T-helper 17 cell (primary cell): ENCODE measurements at regions not wholly inside any gene's neighbourhood (a gene's known extent, or its start where the extent isn't known, plus 50 kb on each side); places are given as distances from the start of the nearest gene placed in this dataset.
"Not testable (repeated sequence)": the region's sequence is repeated elsewhere in the genome, so short reads cannot be mapped to it uniquely, and the experiment has no call there.

Source experiments
- ATAC-seq: fragments of 150-1000 bp; cut with Tn5 transposase; 2 replicates; pipeline ENCODE4 v1.10.0; 2021; ENCODE audit warnings: mild to moderate bottlenecking, moderate library complexity
- DNase-seq, 3 donors: peaks; one replicate each; pipeline versions ENCODE4 v3.0.0 to v3.0.0-alpha.2; 2020 to 2021
- H3K9me3 ChIP-seq: one replicate; pipeline ENCODE4 v1.7.0; 2013; ENCODE audit warnings: low read length, mild to moderate bottlenecking; ENCODE audit not compliant: control insufficient read depth, poor library complexity, severe bottlenecking
- H3K27ac Mint-ChIP-seq: one replicate; pipeline ENCODE4 v1.8.0; 2022; ENCODE audit warnings: mild to moderate bottlenecking, moderate library complexity, mixed read lengths
- H3K27me3 Mint-ChIP-seq: one replicate; pipeline ENCODE4 v1.8.0; 2022; ENCODE audit warnings: mixed read lengths
- H3K36me3 Mint-ChIP-seq: one replicate; pipeline ENCODE4 v1.8.0; 2022; ENCODE audit warnings: low read depth, mixed read lengths
- H3K4me1 Mint-ChIP-seq: one replicate; pipeline ENCODE4 v1.8.0; 2022; ENCODE audit warnings: mild to moderate bottlenecking, mixed read lengths
- H3K4me3 Mint-ChIP-seq: one replicate; pipeline ENCODE4 v1.8.0; 2022; ENCODE audit warnings: mild to moderate bottlenecking, moderate library complexity, mixed read lengths

GRCh38 chr3:87462228-87462627, 185.8 kb upstream of the POU1F1 start:
- ATAC-seq = no peak
- Mint-ChIP-seq H3K36me3 (no peaks in the 10 kb centered on the region), H3K4me1 (no peaks in the 10 kb centered on the region), H3K4me3 (no peak overlapping the region), H3K27ac (no peak overlapping the region), H3K27me3 (no peaks in the 10 kb centered on the region)
- H3K9me3 ChIP-seq = no peaks in the 10 kb centered on the region
- no peak for DNase-seq

- no peak for DNase-seq
- no peak overlapping the region for H3K27ac Mint-ChIP-seq
Observed at GRCh38 chr3:87461443-87461842, 185.1 kb upstream of the POU1F1 start.

GRCh38 chr3:87461036-87461435, 184.7 kb upstream of the POU1F1 start:
- no peak overlapping the region for H3K27ac Mint-ChIP-seq

More at GRCh38 chr3:87461443-87461842, 185.1 kb upstream of the POU1F1 start:
- H3K9me3 ChIP-seq = no peaks in the 10 kb centered on the region
- Mint-ChIP-seq H3K4me1 (no peaks in the 10 kb centered on the region), H3K4me3 (no peak overlapping the region), H3K36me3 (no peaks in the 10 kb centered on the region), H3K27me3 (no peaks in the 10 kb centered on the region)
- ATAC-seq = no peak

GRCh38 chr3:87448558-87448957, 172.2 kb upstream of the POU1F1 start:
- no peaks in the 10 kb centered on the region for H3K9me3 ChIP-seq
- no peak for DNase-seq
- Mint-ChIP-seq H3K36me3 (no peaks in the 10 kb centered on the region), H3K27me3 (no peaks in the 10 kb centered on the region), H3K4me3 (no peak overlapping the region), H3K4me1 (no peaks in the 10 kb centered on the region), H3K27ac (no peak overlapping the region)
- no peak for ATAC-seq

More at GRCh38 chr3:87461036-87461435, 184.7 kb upstream of the POU1F1 start:
- DNase-seq (no peak), ATAC-seq (no peak)
- no peak overlapping the region for H3K4me3 Mint-ChIP-seq
- no peaks in the 10 kb centered on the region for H3K9me3 ChIP-seq
- no peaks in the 10 kb centered on the region for H3K4me1 Mint-ChIP-seq
- H3K27me3 Mint-ChIP-seq = no peaks in the 10 kb centered on the region
- no peaks in the 10 kb centered on the region for H3K36me3 Mint-ChIP-seq

- H3K27ac Mint-ChIP-seq = no peak overlapping the region
- no peaks in the 10 kb centered on the region for H3K9me3 ChIP-seq
- no peak for DNase-seq
- no peak for ATAC-seq
- H3K27me3 Mint-ChIP-seq = no peaks in the 10 kb centered on the region
- H3K4me1 Mint-ChIP-seq = no peaks in the 10 kb centered on the region
- no peaks in the 10 kb centered on the region for H3K36me3 Mint-ChIP-seq
- no peak overlapping the region for H3K4me3 Mint-ChIP-seq
Observed at GRCh38 chr3:87446849-87447387, 170.5 kb upstream of the POU1F1 start.

- no peak for DNase-seq
- peaks cover 4% of the 10 kb centered on the region for H3K4me1 Mint-ChIP-seq
- H3K9me3 ChIP-seq = no peaks in the 10 kb centered on the region
- H3K27ac Mint-ChIP-seq = no peak overlapping the region
- H3K4me3 Mint-ChIP-seq = no peak overlapping the region
- ATAC-seq = no peak
- no peaks in the 10 kb centered on the region for H3K36me3 Mint-ChIP-seq
- no peaks in the 10 kb centered on the region for H3K27me3 Mint-ChIP-seq
Observed at GRCh38 chr3:87442470-87442869, 166.1 kb upstream of the POU1F1 start.

GRCh38 chr3:87437765-87438164, 161.4 kb upstream of the POU1F1 start:
- DNase-seq (no peak), ATAC-seq (no peak)
- H3K4me1 Mint-ChIP-seq = peaks cover 6% of the 10 kb centered on the region
- H3K36me3 Mint-ChIP-seq = no peaks in the 10 kb centered on the region
- H3K27ac Mint-ChIP-seq = no peak overlapping the region
- H3K9me3 ChIP-seq = no peaks in the 10 kb centered on the region
- H3K27me3 Mint-ChIP-seq = no peaks in the 10 kb centered on the region
- peak overlapping the region; percentile 68 for H3K4me3 Mint-ChIP-seq

GRCh38 chr3:87436781-87437543, 160.6 kb upstream of the POU1F1 start:
- ATAC-seq (no peak), DNase-seq (no peak)
- H3K4me3 Mint-ChIP-seq = no peak overlapping the region
- H3K9me3 ChIP-seq = no peaks in the 10 kb centered on the region
- H3K27ac Mint-ChIP-seq = no peak overlapping the region
- H3K27me3 Mint-ChIP-seq = no peaks in the 10 kb centered on the region
- no peaks in the 10 kb centered on the region for H3K36me3 Mint-ChIP-seq
- peaks cover 6% of the 10 kb centered on the region for H3K4me1 Mint-ChIP-seq

GRCh38 chr3:87435926-87436620, 159.7 kb upstream of the POU1F1 start:
- H3K4me3 Mint-ChIP-seq = no peak overlapping the region
- no peaks in the 10 kb centered on the region for H3K27me3 Mint-ChIP-seq
- H3K27ac Mint-ChIP-seq = no peak overlapping the region
- H3K36me3 Mint-ChIP-seq = no peaks in the 10 kb centered on the region
- DNase-seq (no peak), ATAC-seq (no peak)
- peaks cover 6% of the 10 kb centered on the region for H3K4me1 Mint-ChIP-seq
- no peaks in the 10 kb centered on the region for H3K9me3 ChIP-seq

- not testable (repeated sequence) for H3K27ac Mint-ChIP-seq, ATAC-seq, H3K27me3 Mint-ChIP-seq, H3K36me3 Mint-ChIP-seq, DNase-seq, H3K4me1 Mint-ChIP-seq, H3K9me3 ChIP-seq, H3K4me3 Mint-ChIP-seq
Observed at GRCh38 chr3:87433445-87433844, 157.1 kb upstream of the POU1F1 start.

- H3K27me3 Mint-ChIP-seq = no peaks in the 10 kb centered on the region
- ATAC-seq = no peak
- H3K36me3 Mint-ChIP-seq = no peaks in the 10 kb centered on the region
Observed at GRCh38 chr3:87426918-87427317, 150.5 kb upstream of the POU1F1 start.

GRCh38 chr3:87425056-87425455, 148.7 kb upstream of the POU1F1 start:
- DNase-seq = no peak
- Mint-ChIP-seq H3K27me3 (no peaks in the 10 kb centered on the region), H3K27ac (no peak overlapping the region), H3K4me1 (peaks cover 2% of the 10 kb centered on the region), H3K36me3 (no peaks in the 10 kb centered on the region), H3K4me3 (no peak overlapping the region)
- no peaks in the 10 kb centered on the region for H3K9me3 ChIP-seq
- no peak for ATAC-seq

More at GRCh38 chr3:87426918-87427317, 150.5 kb upstream of the POU1F1 start:
- Mint-ChIP-seq H3K4me3 (no peak overlapping the region), H3K4me1 (peaks cover 2% of the 10 kb centered on the region), H3K27ac (no peak overlapping the region)
- no peak for DNase-seq
- H3K9me3 ChIP-seq = no peaks in the 10 kb centered on the region

- H3K4me1 Mint-ChIP-seq = peaks cover 2% of the 10 kb centered on the region
- ATAC-seq (no peak), DNase-seq (no peak)
- H3K9me3 ChIP-seq = no peaks in the 10 kb centered on the region
- H3K27me3 Mint-ChIP-seq = no peaks in the 10 kb centered on the region
- H3K4me3 Mint-ChIP-seq = no peak overlapping the region
- no peak overlapping the region for H3K27ac Mint-ChIP-seq
- no peaks in the 10 kb centered on the region for H3K36me3 Mint-ChIP-seq
Observed at GRCh38 chr3:87423336-87423735, 147.0 kb upstream of the POU1F1 start.
